Endothelial cell of umbilical vein (primary cell): ENCODE measurements at regions not wholly inside any gene's neighbourhood (a gene's known extent, or its start where the extent isn't known, plus 50 kb on each side); places are given as distances from the start of the nearest gene placed in this dataset.

ENCODE experiments used
- BruUV-seq: library from RNA; stranded (reverse); fragments of 400-500 nt; replicated peaks from 2 replicates; lab custom pipeline; 2021; lab: Mats Ljungman, UMichigan
- CTCF ChIA-PET: fragments of 300-600, 350-600 bp; sonication (Branson Sonifier 250); formaldehyde crosslinking; loops from one replicate; lab custom pipeline; 2021; ENCODE audit warnings: antibody characterized with exemption, inconsistent platforms; lab: Charles Lee
- POLR2A ChIA-PET: fragments of 300-600, 350-600 bp; sonication (Branson Sonifier 250); formaldehyde crosslinking; loops from one replicate; lab custom pipeline; 2021; ENCODE audit warnings: antibody characterized with exemption, inconsistent platforms; lab: Charles Lee
- DNase-seq: peaks from one replicate; pipeline ENCODE4 v3.0.0-alpha.2; 2011; ENCODE audit warnings: low read depth, low spot score
- FAIRE-seq: peaks from 2 replicates; lab custom pipeline; 2011; peaks lifted over from hg19 to GRCh38; lab: Jason Lieb, UNC
- H2AFZ ChIP-seq: 2 replicates; pipeline ENCODE4 v1.6.0; 2012; ENCODE audit warnings: low read depth, low read length, control low read depth, inconsistent platforms
- H3K27ac ChIP-seq: 2 replicates; pipeline ENCODE4 v1.5.1; 2011; ENCODE audit warnings: low read depth, mild to moderate bottlenecking, control low read depth, low read length, moderate library complexity; ENCODE audit not compliant: insufficient read depth
- H3K27me3 ChIP-seq, 2 experiments: 2 replicates each; pipeline versions ENCODE4 v1.6.0 to v1.6.1; 2011; ENCODE audit warnings: low read length in 2 of 2, mixed read lengths in 1 of 2; ENCODE audit not compliant: control insufficient read depth in 2 of 2, insufficient read depth in 2 of 2
- H3K36me3 ChIP-seq, 2 experiments: 2 replicates in 1 of 2; 3 replicates in 1 of 2; pipeline ENCODE4 v1.5.1; 2011; ENCODE audit warnings: low read length in 2 of 2, mild to moderate bottlenecking in 1 of 2, moderate library complexity in 1 of 2; ENCODE audit not compliant: control insufficient read depth in 2 of 2, insufficient read depth in 2 of 2; ENCODE audit errors: extremely low read depth in 1 of 2
- H3K4me1 ChIP-seq: 3 replicates; pipeline ENCODE4 v1.5.1; 2011; ENCODE audit warnings: mild to moderate bottlenecking, low read length; ENCODE audit not compliant: control insufficient read depth, insufficient read depth; ENCODE audit errors: extremely low read depth
- H3K4me2 ChIP-seq: 2 replicates; pipeline ENCODE4 v1.6.1; 2011; ENCODE audit warnings: low read length, control low read depth, mixed read lengths; ENCODE audit not compliant: insufficient read depth
- H3K4me3 ChIP-seq, 3 experiments: fragments of 200-600 bp in 1 of 3; sonication (generic), shearing (Covaris generic) in 1 of 3; replicated peaks in 1 of 3; 2 replicates each; pipeline ENCODE4 v1.5.1; 2011 to 2016; ENCODE audit warnings: control low read depth in 3 of 3, low read length in 3 of 3, mild to moderate bottlenecking in 2 of 3, inconsistent platforms in 1 of 3, low read depth in 1 of 3, moderate library complexity in 1 of 3; ENCODE audit not compliant: insufficient read depth in 1 of 3
- H3K79me2 ChIP-seq: 2 replicates; pipeline ENCODE4 v1.6.0; 2012; ENCODE audit warnings: low read length, inconsistent platforms; ENCODE audit not compliant: control insufficient read depth, insufficient read depth
- H3K9ac ChIP-seq: replicated peaks from 2 replicates; pipeline ENCODE3; 2011; ENCODE audit warnings: low read length, control low read depth; ENCODE audit not compliant: insufficient read depth; ENCODE audit errors: extremely low read depth
- H3K9me1 ChIP-seq: replicated peaks from 3 replicates; pipeline ENCODE4 v1.6.0; 2011; ENCODE audit warnings: mild to moderate bottlenecking, low read length; ENCODE audit not compliant: control insufficient read depth, insufficient read depth; ENCODE audit errors: extremely low read depth
- H3K9me3 ChIP-seq: replicated peaks from 2 replicates; pipeline ENCODE4 v1.5.1; 2012; ENCODE audit warnings: low read length, inconsistent platforms; ENCODE audit not compliant: control insufficient read depth, insufficient read depth
- H4K20me1 ChIP-seq: replicated peaks from 2 replicates; pipeline ENCODE3; 2011; ENCODE audit warnings: mild to moderate bottlenecking, low read length; ENCODE audit not compliant: control insufficient read depth, insufficient read depth; ENCODE audit errors: extremely low read depth
- EZH2 ChIP-seq: IDR thresholded peaks from 2 replicates; pipeline ENCODE4 v1.6.1; 2012; ENCODE audit warnings: borderline replicate concordance, low read depth, mild to moderate bottlenecking, moderate library complexity, low read length, inconsistent platforms; ENCODE audit not compliant: severe bottlenecking
- GATA2 ChIP-seq: IDR thresholded peaks from 2 replicates; pipeline ENCODE4 v1.7.0; 2011; ENCODE audit warnings: low read depth, mild to moderate bottlenecking, moderate library complexity, mixed read lengths, low read length; ENCODE audit not compliant: insufficient read length, insufficient read depth
- JUN ChIP-seq: IDR thresholded peaks from 2 replicates; pipeline ENCODE4 v1.6.1; 2011; ENCODE audit warnings: borderline replicate concordance, low read depth; ENCODE audit not compliant: insufficient read length, insufficient read depth
- MAX ChIP-seq: IDR thresholded peaks from 2 replicates; pipeline ENCODE4 v1.6.1; 2011; ENCODE audit not compliant: insufficient read depth, insufficient read length
- dilution Hi-C: fragments of 300-500 bp; cut with MboI; formaldehyde crosslinking; loops from one replicate; pipeline ENCODE4 v1.15.0; 2019; ENCODE audit warnings: low sequenced_read_pairs; ENCODE audit not compliant: extremely low pct_ligation_motif_present
- intact Hi-C: fragments of 100-400 bp; cut with micrococcal nuclease; formaldehyde crosslinking; loops from one replicate; pipeline ENCODE4 v1.10.0; 2022

GRCh38 chr15:47384776-47385175 lies 332.5 kb upstream of the SEMA6D start:
- dilution Hi-C loops (no loop called here), intact Hi-C loops (loop anchor here (1.0 to 5.0 kb wide), 5 partner anchors 13 to 228 kb away; no protein-coding TSS in a partner anchor)
- Histone ChIP-seq H3K9me3 (no peaks in the 10 kb centered on the region), H3K36me3 (no peaks in the 10 kb centered on the region), H3K9ac (peak overlapping the region; percentile 41), H3K27me3 (no peaks in the 10 kb centered on the region), H4K20me1 (no peaks in the 10 kb centered on the region), H3K79me2 (no peaks in the 10 kb centered on the region), H3K4me2 (peak overlapping the region; percentile 20), H3K9me1 (no peaks in the 10 kb centered on the region), H2AFZ (no peak overlapping the region), H3K27ac (peak overlapping the region; percentile 83), H3K4me3 (no peak overlapping the region), H3K4me1 (peaks cover 21% of the 10 kb centered on the region)
- ChIA-PET CTCF (interaction anchor here (0.6 to 2.8 kb wide), 13 partner anchors 9 to 901 kb away, joined by 3 to 43 read pairs (median 4); partner anchors contain the start of gene SEMA6D), POLR2A (interaction anchor here (0.7 kb wide), 1 partner anchor 96 kb away, joined by 6 read pairs; no protein-coding TSS in a partner anchor)
- no TSS peak for BruUV-seq
- FAIRE-seq (peak; percentile 61), DNase-seq (no peak)
- no peak for TF ChIP-seq GATA2
- TF ChIP-seq MAX: no peak
- TF ChIP-seq JUN: no peak

DNA sequence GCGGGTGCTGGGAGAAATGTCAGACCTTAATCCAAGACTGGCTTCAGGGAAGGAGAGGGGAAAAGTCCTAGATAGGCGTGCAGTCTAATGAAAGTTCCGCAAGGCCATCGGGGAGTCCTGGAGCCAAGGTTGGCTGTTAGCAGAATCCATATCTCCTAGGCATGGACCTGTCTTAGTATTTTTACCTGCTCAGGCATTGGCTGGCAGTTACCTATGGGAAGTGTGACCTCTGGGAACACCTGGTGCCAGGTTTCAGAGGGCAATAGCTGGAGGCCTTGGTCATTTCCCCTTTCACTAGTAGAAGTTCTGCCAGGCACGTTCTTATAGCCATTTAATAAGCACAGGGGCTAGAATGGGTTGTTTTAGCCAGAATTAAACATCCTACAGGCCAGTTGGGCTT lies 330.8 kb upstream of the SEMA6D start:
- H4K20me1 ChIP-seq: no peaks in the 10 kb centered on the region
- H3K9me3 ChIP-seq: no peaks in the 10 kb centered on the region
- H2AFZ ChIP-seq: no peak overlapping the region
- no peak for DNase-seq
- no TSS peak for BruUV-seq
- no peak overlapping the region for H3K27ac ChIP-seq
- H3K79me2 ChIP-seq: no peaks in the 10 kb centered on the region
- peaks cover 21% of the 10 kb centered on the region for H3K4me1 ChIP-seq
- ChIA-PET POLR2A (no interaction called here), CTCF (no interaction called here)
- no peak overlapping the region for H3K4me2 ChIP-seq
- H3K9ac ChIP-seq: no peak overlapping the region
- H3K4me3 ChIP-seq: no peak overlapping the region
- TF ChIP-seq EZH2: no peak
- no peaks in the 10 kb centered on the region for H3K27me3 ChIP-seq
- H3K36me3 ChIP-seq: no peaks in the 10 kb centered on the region
- no peaks in the 10 kb centered on the region for H3K9me1 ChIP-seq
- no peak for FAIRE-seq
- dilution Hi-C loops (no loop called here), intact Hi-C loops (no loop called here)
